ENCODE measurements at regions not wholly inside any gene's neighbourhood (a gene's known extent, or its start where the extent isn't known, plus 50 kb on each side); places are given as distances from the start of the nearest gene placed in this dataset.

DNA sequence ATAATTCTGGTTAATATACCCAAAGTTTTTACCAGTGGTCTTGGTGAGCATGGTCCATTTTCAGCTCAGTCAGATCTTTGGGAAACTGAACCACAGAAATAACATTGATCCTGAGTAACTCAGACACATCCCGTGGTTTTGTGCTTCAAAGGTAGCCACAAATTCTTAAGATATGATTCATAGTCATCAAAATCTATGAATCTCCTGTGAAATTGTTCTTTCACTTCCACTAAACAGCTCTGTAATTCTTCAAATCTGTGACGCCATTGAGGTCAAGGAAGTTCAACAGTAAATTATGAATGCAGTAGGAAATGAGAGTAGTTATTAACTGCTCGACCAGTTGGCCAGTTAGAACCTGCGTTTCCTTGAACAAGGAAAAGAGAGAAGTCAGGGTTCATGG, 147.3 kb downstream of the IRS1 start:
- no peak for DNase-seq

DNA sequence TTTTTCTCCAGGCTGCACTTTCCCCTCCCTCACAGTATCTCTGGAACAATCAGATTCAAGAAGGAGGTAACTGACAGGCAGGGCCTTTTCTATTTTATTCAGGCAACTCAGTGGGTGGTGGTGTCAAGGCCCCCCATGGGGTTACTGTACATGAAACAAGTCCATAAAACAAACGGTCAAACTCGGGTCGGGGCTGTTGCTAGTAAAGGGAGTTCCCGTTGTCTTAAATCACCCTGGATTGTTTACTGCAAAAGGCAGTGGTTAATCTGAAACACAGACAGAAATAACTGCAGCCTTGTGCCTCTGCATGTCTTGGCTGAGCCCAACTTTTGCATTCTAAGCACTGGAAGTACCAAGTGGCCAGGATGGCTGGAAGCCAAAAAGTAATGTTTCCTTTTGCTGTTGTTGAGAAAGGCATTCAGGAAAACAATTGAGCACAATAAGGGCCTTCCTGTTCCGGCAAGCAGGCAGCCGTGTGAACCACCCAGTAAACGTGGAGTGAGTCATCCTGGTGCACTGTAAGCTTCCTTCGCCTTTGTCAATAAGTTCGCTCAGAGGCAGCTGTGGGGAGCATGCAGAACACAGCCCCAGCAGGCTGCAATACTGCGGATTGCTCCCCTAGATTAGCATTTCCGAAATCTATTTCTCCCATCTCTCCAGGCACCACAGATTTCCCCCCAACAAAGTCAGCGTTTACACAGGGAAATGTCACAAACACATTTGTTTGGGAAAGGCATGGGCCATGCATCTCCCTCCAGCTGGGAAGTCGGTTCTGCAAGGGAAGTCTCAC, 149.6 kb downstream of the IRS1 start:
- DNase-seq, result no peak

DNA sequence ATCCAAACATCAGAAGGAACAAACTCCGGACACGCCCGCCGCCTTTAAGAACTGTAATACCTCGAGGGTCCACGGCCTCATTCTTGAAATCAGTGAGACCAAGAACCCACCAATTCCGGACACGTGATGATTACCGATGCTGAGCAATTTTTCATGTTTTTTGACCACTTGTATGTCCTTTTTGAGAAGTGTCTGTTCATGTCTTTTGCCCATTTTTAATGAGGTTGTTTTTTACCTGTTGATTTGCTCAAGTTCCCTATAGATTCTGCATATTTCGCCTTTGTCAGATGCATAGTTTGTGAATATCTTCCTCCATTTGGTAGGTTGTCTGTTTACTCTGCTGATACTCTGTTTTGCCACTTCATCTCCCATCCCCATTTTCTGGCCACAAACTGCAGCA, 150.4 kb downstream of the IRS1 start:
- DNase-seq, result no peak

DNA sequence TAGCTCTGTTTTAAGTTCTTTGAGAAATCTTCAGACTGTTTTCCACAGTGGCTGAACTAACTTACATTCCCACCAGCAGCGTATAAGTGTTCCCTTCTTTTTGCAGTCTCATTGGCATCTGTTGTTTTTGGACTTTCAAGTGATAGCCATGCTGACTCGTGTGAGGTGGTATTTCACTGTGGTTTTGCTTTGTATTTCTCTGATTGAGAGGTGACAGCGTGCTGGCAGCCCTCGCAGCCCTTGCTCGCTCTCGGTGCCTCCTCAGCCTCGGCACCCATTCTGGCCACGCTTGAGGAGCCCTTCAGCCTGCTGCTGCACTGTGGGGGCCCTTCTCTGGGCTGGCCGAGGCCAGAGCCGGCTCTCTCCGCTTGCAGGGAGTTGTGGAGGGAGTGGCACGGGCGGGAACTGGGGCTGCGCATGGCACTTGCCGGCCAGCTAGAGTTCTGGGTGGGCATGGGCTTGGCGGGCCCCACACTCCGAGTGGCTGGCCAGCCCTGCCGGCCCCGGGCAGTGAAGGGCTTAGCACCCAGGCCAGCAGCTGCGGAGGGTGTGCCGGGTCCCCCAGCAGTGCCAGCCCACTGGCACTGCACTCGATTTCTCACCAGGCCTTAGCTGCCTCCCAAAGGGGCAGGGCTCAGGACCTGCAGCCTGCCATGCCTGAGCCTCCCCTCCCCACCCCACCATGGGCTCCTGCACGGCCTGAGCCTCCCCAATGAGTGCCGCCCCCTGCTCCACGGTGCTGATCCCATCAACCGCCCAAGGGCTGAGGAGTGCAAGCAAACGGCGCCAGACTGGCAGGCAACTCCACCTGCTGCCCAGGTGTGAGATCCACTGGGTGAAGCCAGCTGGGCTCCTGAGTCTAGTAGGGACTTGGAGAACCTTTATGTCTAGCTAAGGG, 151.8 kb downstream of the IRS1 start:
- no peak for DNase-seq

DNA sequence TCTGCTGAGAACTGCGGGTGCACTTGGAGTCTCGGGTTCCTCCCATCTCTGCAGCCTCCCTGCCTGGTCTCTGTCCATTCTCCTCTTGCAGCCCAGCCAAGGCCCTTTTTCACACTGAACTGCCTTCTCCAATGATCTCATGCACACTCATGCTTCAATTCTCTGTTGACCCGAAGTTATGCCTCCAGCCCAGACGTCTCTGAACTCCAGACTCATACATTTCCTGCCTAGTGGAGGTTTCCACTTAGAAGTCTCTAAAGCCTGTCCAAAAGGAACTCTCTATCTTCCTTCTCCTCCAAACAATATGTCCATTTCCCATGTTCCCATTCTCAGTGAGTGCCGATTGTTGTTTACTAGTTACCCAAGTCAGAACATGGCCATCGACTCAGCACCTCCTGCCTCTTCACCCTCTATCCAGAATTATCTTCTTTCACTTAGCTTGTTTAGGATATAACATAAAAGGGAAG, 155.2 kb downstream of the IRS1 start:
- no peak for DNase-seq

DNA sequence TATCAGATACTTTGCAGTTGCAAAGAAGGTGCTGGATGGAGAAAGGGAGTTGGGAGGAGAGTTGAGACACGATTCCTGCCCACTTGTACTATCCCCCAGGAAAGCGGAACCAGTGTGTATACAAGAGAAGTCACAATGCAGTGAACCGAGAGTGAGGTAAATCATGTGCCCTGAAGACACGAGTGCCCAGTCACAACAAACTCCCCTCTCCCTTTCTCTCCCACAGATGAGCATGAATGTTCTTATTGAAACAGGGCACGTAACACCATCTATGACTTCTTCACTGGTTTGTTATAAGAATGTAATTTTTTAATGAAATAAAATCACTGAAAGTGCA, 155.7 kb downstream of the IRS1 start:
- no peak for DNase-seq

DNA sequence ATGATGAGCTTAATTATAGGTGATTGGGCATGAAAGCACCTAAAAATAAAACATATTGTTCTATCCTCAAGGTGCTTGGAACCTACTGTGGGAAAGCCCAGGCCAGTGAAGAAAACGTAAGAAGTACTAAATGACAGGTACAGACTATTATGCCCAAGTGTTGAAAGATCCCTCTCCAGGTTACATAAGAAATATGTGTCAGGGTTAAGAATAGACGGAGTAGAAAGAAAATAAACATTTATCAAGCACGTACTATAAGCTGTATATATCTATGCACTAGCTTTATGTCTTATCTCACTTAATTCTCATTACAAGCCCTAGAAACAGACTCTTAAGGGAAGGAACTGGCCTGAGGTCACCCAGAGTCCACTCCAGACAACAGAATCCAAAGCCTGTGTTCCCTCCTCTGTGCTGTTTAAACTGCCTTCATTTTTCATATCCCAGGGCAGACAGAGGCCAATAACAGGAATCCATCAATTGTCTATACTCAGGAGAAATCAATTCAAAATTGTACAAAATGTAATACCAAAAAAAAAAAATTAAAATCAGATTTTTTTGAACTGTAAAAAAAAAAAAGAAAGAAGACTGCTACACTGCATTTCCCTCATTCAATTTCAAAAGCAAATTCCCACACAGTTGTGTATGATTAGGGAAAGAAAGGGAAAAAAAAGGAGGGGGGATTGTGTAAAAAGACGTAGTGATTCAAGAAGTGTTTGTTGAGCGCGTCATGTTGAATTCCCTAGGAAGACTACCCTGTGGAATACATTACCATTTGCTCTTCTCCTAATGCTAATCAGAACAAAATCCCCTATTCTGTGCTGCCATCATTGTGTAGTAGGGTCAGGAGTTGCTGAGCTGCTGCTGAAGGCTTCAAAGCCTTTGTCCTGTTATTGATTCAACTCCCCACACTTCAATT, 156.3 kb downstream of the IRS1 start:
- DNase-seq, result no peak

DNA sequence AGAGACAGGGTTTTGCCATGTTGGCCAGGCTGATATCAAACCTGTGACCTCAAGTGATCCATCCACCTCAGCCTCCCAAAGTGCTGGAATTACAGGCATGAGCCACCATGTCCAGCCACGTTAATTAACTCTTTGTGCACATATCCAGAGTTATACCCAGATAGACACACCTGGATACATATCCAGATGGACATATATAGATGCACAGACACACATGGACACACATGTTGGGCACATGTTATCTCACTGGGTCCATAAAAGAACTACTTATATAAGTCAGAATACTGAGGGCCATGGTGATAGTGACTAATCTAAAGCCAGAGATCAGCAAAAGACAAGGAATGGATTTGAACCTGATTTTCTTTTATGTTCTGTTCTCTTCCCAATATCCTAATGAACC, 158.6 kb downstream of the IRS1 start:
- DNase-seq, result no peak

DNA sequence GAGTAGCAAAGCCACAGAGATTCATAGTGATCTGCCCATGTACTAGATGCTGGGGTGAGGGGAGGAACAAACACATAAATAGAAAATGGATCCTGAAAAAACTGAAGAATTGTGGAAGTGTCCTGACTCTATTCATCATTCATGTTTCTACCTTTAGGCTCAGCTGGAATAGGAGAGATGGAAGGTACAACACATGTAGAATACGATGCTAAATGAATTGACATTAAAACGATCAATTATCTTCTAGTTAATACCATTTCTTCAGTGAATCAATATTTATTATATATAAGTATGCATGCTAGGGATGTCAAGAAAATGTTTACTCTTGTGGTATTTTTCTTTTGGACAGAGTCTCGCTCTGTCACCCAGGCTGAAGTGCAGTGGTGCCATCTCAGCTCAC, 159.1 kb downstream of the IRS1 start:
- DNase-seq, result no peak

DNA sequence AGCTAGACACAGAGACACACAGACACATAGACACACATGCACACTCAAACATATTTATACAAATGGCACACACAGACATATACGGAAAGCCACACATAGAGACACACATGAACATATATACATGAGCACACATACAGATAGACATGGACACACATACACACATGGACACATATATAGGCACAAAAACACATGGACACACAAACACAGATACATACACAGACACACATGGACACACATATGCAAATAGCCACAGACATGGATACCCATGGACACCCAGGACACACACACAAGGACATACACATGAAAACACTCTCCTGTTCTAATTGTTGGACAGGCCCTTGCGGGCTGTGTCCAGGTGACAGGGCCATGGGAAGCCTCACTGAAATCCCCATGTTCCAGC, 160.1 kb downstream of the IRS1 start:
- DNase-seq, result no peak

DNA sequence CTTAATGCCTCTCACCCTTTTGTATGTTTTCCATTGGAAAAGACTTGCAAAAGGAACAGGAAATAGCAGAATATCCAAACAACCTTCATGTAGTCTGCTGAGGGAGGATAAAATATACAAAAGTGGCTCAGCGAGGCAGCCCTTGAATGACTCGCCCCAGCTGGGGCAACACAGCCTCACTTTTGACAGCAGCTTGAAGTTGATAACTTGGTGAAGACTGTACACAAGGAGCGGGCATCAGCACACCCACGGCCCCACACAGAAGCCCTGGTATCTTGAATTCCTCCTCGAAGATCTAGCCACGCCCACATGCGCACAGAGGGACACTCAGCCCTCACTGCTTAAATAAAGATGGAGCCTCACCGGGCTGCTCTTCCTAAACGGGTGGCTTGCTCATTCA, 161.0 kb downstream of the IRS1 start:
- DNase-seq, result no peak

DNA sequence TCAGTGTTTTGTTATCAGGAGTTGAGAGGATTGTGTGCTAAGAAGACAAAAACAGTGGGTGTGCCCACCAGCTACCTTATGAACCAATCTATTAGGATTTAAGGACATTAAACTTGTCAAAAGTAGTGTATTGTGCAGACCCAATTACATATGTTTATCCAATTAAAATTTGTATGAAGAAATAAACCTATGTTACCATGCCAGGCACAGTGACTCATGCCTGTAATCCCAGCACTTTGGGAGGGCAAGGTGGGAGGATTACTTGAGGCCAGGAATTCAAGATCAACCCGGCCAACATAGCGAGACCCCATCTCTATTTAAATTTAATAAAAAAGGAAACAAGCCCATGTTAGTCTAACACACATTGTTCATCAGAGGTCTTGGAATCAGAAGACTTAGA, 162.2 kb downstream of the IRS1 start:
- no peak for DNase-seq

DNA sequence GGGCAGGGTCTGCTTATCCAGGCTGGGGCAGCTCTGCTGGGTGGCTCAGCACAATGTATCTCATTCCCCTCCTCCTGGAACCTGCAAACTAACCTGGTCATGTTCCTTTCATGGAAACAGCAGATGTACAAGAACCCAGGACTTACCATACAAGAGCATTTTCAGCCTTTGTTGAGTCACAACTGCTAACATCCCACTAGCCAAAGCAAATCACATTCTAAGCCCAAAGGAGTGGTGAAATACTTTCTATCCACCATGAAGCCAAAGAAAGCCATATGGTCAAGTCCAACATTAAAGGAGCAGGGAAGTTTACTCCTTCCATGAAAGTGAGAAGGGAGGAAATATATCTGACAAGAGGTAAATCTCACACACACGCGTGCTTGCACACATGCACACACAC, 163.0 kb downstream of the IRS1 start:
- no peak for DNase-seq

DNA sequence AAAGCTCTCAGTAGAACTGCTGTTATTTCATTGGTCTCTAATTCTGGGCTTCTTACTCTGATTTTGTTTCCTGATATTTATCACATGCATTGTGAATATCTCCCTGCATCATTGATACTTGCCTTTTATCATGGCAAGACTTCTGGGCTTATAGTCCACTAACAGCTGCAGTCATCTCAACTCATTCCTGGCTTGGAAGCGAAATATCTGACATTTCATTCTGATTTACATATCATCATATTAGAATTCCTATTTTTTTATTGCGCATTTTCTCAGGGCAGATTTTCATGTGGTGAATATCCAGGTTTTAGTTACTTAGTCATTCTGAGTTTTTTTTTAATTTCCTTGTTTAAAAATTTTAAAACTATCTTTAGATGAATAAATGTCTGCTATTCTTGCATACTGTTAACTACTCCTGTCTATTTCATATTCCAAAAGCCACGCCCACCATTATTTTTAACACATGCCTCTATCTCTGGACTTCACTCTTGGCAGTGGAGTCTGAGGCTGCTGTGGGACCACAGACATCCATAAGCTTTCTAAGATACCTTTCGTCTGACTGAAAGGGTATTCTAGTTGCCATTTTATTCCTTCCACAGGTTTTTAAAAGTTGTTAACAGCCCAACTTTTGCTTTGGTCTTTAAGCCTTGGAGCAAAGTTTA, 164.5 kb downstream of the IRS1 start:
- no peak for DNase-seq

DNA sequence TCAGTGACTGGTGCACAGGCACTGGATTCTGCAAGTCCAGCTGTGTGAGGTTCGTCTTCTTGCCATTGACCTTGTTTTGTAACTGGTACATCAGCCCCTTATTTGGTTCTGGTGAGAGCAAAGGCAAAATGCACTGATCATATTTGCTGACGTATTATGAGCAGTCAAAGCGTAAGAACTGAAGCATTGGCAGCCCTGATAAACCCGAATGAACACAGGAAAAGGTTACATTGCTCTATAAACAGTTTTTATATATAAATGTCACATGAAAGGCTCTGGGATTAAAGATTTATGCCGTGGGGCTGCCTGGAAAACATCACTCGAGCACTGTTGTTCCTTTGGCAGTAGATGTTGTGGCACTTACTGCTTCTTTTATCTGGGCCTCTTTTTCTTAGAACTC, 167.9 kb downstream of the IRS1 start:
- DNase-seq, result no peak

DNA sequence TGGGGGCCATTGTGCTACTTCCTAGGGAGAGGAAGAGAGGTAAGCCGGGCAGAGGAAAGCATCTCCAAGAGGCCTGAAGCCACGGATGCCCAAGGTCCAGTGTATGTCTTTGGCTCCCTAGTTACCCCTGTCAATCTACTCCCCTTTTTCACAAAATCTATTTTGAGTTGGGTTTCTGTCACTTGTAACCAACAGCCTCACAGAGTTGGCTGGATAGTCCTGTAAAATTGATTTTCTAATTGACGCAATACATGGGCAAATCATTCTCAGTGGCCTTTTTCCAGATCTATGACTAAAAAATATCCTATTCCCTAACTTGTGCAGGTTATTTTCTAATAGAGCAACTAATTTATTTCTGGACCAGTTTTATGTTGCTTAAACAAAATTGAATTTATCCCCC, 168.4 kb downstream of the IRS1 start:
- DNase-seq, result no peak

DNA sequence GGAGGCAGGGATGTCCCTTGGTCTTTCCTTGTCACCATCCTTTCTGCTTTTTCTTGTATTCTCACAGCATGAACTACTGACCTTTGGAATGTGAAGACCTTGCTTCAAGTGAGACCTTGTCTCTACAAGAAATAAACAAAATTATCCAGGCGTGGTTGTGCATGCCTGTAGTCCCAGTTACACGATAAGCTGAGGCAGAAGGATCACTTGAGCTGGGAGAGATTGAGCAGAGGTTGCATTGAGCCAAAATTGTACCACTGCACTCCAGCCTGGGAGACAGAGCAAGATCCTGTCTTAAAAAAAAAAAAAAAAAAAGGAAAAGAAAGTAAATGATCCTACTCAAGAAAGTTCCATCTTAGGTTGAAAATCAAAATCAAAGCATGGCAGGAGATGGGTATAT, 173.7 kb downstream of the IRS1 start:
- no peak for DNase-seq

DNA sequence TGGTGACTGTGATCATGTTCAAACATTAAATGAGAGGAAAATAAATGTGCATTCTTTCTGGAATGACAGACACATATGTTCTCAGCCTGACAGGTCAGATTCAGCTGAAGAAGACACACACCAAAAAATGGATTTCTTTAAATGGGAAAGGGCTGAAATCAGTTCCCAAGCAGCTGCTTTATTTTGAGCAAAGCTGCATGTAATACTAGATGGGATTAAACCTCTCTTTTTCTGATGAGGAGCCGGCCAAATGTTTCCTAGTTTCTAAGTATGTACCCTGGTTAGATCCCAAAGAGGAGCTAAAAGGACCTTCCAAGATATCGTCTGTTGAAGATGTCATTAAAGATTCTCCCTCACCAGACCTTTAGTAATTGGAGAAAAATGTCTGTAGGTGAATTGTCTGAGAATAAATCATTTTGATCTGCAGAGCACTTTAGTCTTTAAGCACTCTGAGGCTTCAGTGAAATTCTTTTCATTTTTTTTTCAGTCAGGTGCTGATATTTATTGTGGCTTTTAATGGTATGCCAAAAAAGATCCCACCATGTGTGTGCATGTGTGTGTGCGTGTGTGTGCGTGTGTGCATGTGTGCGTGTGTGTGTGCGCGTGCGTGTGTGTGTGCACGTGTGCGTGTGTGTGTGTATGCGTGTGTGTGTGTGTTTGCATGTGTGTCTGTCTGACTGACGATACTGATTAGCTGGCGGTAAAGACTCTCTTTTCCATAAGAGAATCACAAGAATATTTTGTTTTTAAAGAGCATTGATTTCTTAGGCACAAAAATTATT, 175.8 kb downstream of the IRS1 start:
- no peak for DNase-seq

DNA sequence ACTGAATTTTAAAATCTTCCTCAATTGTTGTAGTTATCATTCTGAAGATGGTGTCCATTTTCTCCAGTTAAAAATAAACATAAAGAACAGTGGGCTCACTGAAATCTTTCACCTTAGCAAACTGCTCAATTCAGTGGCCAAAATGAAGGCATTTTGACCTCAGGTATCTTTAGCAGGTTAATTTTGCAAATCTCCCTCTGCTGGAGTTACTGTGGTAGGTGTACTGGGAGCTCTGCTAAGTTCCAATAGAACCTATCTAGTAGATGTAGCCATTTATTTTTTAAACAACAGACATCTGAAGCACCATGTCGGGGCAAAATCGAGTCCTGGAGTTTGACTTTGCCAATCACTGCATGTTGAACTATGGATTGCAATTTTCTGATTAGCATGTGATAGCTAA, 177.1 kb downstream of the IRS1 start:
- no peak for DNase-seq

DNA sequence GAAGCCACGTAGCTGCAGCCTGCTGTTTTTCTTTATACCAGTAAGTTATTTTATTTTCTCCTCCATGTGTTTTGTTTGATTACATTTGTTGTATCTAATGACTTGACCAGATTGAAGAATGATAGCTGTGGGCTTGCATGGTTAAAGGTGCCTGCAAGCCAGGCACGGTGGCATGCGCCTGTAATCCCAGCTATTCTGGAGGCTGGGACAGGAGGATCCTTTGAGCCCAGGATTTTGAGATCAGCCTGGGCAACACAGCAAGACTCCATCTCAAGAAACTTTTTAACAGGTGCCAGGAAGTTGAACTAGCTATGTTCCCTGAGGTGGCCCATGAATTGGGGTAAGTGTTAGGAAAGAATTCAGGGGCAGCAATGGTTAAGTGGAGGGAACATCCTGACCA, 179.4 kb downstream of the IRS1 start:
- no peak for DNase-seq

DNA sequence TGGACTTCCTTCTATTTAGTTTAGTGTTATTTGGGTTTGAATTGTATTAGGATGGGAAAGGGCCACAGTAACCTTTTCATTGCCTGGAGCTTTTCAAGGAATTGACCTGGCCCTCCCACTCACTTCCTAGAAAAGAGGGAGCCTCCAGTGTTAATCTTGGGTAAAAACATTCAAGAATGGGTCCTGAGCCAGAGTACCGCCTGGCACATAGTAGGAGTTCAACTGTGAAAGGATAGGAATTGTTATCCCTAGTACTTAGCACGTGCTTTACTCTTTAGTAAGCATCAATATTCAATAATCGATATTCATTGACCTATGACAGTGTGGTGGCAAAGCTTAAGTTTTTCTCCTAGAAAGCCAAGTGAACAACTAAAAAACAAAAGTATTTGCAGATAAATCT, 179.9 kb downstream of the IRS1 start:
- DNase-seq, result no peak
